Astrocyte of the cerebellum (primary cell): ENCODE measurements at regions not wholly inside any gene's neighbourhood (a gene's known extent, or its start where the extent isn't known, plus 50 kb on each side); places are given as distances from the start of the nearest gene placed in this dataset.

Experiments
- DNase-seq: peaks from one replicate; pipeline ENCODE4 v3.0.0-alpha.2; 2011; ENCODE audit warnings: low read depth
- H3K4me3 ChIP-seq: 2 replicates; pipeline ENCODE4 v1.5.1; 2011; ENCODE audit warnings: mild to moderate bottlenecking, low read depth, low read length, moderate library complexity
- CTCF ChIP-seq: IDR thresholded peaks from 2 replicates; pipeline ENCODE4 v1.5.1; 2012; ENCODE audit warnings: low read length, low read depth, moderate library complexity, mild to moderate bottlenecking; ENCODE audit errors: missing control alignments
- in situ Hi-C: cut with HindIII; loops from 2 replicates; pipeline ENCODE4 v1.10.0; 2017; ENCODE audit warnings: low sequenced_read_pairs

DNA sequence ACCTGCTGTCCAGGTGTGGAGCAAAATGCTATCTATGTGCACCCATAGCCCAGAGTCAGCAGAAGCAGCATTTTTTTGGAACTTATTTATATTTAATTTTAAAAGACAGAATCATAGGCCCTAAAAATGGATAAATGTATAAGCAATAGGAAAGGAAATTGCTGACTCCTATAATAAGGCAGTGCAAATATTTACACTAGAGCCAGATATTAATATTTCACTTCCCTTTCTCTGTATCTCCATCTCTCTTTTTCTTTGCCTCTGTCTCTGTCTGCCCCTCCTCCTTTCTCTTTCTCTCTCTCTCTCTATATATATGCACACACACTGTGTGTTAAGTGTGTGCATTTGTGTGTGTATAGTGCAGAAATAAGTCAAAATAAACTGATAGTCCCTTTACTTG is 375.6 kb downstream of the SOX11 start:
- H3K4me3 ChIP-seq: no peak overlapping the region
- no peak for TF ChIP-seq CTCF
- in situ Hi-C loops: no loop called here
- no peak for DNase-seq

DNA sequence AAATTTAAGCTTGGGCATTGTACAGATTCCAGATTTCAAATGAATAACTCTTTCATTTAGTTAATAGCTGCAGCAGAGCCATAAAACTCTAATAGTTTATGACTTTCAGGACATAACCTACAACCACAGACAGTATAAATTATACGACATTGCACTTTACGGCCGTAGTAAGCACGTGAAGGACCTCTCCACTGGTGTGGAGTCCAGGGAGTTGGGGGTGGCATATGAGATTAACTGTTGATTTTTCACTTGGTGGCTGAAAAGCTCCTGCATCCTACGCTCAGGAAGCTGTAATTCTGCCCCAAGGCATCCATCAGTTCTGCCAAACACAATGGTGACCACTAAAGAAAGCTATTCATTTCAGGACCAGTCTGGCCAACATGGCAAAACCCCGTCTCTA is 376.2 kb downstream of the SOX11 start:
- no peak for TF ChIP-seq CTCF
- in situ Hi-C loops: no loop called here
- no peak for DNase-seq
- H3K4me3 ChIP-seq: no peak overlapping the region

- TF ChIP-seq CTCF: no peak
- in situ Hi-C loops: no loop called here
- H3K4me3 ChIP-seq: no peak overlapping the region
- no peak for DNase-seq
These were observed 377.2 kb downstream of the SOX11 start for GRCh38 chr2:6069381-6069780.

GRCh38 chr2:6071519-6071918 is 379.3 kb downstream of the SOX11 start:
- TF ChIP-seq CTCF: no peak
- in situ Hi-C loops: no loop called here
- DNase-seq: no peak
- no peak overlapping the region for H3K4me3 ChIP-seq

- in situ Hi-C loops: no loop called here
- H3K4me3 ChIP-seq: no peak overlapping the region
These were observed 380.1 kb downstream of the SOX11 start for GRCh38 chr2:6072276-6072675.

GRCh38 chr2:6072768-6073167 is 380.6 kb downstream of the SOX11 start:
- no peak for DNase-seq
- no peak for TF ChIP-seq CTCF
- in situ Hi-C loops: no loop called here
- no peak overlapping the region for H3K4me3 ChIP-seq

More at GRCh38 chr2:6072276-6072675, 380.1 kb downstream of the SOX11 start:
- TF ChIP-seq CTCF: no peak
- DNase-seq: no peak
